Stimulated activated CD4-positive, alpha-beta T cell treated with anti-CD3 and anti-CD28 coated beads, Interleukin-12 subunit alpha, Interleukin-12 subunit beta, amount 100 ng/mL, for 48 hours (primary cell): ENCODE measurements at regions not wholly inside any gene's neighbourhood (a gene's known extent, or its start where the extent isn't known, plus 50 kb on each side); places are given as distances from the start of the nearest gene placed in this dataset.

ENCODE experiments used
- DNase-seq, 3 donors: peaks; one replicate each; pipeline ENCODE4 v3.0.0-alpha.2; 2020; ENCODE audit warnings: low read depth in 2 of 3, low spot score in 1 of 3

DNA sequence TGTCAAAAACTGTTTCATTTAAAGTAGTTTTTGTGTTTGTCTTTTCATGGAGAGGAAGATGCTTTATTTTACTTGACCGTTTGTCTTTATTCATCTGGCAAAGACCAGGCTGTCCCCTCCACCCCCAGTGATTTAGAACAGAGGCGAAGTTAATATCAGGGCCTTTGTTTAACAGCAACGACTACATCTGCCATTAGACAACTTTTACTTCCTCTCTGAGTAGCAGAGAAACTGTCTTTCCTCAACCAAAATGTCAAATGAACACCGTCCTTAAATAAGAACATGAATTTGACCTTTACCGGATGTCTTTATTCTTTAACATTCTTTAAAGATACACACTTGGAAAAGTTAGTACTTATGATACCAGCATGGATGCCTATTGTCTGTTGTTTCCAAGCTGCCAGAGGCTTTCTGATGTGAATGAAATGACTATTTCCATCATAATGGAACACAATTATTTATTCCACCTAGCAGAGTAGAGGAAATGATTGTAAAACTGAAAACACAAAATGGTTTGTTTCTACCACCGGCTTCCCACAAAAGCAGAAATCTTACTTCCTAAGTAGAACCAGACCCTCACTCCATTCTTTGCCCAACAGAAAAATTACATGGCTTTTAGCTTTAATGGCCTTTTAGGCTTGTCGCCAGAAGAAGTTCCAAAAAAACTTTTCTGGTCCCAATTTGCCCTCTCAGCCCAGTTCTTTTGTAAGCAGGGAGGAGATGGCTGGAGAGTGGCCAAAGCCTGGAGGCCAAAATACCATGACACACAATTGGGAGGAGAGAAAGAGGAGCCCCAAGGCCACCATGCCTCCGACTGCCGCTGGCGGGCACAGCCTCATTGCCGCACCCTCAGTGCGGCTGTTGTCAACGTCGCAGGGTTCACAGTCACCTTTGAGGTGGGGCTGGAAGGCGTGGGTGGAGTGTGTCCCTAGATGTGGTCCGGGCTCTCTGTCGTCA is 168.5 kb downstream of the TEX36 start:
- DNase-seq = no peak

DNA sequence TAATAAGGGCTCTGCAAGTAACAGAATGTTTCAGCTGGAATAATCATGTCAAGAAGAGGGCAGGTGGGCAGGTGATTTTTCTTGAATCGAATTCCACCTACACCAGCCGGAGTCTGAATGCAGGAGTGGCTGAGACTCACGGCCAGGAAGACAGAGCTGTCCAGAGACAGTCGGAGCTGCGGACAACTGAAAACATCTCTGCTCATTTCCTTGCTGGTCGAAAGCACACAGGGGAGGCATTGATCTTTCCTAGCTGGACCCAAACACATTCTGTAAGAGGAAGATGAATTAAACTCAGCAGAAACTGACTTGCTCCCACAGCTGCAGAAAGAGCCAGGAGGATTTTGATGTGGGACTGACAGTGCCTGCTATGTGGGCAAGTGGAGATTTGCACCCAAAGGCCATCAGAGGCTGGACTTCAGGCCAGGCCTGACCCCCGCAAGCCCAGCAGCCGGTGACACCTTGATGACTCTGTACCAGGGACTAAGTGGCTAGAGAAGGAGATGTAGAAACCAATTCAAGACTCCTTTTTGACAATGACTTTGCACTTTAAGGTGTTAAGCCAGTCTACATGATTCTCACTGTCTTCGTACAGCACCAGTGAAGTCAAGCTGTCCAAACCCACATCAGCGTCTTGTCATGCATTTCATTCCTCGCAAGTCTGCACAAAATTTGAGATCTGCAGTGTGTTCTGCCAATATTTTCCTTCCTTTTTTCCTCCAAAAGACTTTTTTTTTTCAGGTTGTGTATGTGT is 169.4 kb downstream of the TEX36 start:
- no peak for DNase-seq

DNA sequence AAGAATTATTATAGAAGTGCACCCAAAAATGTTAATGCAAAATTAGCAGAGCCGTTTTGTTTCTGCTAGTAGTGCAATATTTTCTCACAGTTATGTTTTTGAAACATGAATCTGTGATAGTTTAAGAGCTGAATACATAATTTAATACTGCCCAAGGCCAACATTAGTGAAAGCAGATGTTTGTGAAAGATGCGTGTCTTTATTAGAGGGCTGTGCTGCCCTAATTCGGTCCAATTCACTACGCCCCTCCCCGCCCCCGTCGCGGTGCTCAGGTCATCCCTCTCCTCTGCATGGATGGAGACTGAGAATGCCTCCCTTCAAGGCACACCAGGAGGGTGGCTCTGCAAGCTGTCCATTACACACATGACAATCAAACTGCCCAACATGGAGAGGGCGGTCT is 172.0 kb downstream of the TEX36 start:
- no peak for DNase-seq

DNA sequence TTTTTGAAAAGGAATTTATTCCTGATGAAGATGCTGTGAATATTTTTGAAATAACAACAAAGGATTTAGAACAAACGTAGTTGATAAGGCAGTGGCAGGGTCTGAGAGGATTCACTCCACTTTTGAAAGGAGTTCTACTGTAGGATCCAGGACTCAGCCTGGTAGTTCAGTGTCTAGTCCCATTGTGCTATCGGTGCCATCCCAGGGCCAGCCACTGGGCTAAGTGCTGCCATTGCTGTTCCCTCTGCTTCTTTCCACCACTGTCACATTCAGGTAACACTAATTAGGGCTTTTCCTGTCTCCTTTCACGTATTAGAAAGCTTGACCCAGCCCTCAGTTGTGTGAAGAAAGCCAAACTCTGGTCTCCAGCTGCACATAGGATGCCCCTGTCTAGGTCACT is 177.3 kb downstream of the TEX36 start:
- DNase-seq = no peak

DNA sequence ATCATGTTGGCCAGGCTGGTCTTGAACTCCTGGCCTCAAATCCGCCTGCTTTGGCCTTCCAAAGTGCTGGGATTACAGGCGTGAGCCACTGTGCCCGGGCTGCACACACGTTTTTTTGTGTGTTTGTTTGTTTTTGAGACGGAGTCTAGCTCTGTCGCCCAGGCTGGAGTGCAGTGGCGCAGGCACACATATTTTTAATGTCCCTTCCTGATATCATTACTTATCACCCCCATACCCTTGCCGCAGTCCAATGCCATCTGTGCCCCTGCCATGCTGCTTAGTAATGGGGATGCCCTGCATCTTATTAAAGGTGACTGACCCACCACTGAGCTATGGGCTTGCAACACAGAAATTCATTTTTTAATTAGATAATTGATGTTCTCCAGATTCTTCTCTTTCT is 180.7 kb downstream of the TEX36 start:
- no peak for DNase-seq

DNA sequence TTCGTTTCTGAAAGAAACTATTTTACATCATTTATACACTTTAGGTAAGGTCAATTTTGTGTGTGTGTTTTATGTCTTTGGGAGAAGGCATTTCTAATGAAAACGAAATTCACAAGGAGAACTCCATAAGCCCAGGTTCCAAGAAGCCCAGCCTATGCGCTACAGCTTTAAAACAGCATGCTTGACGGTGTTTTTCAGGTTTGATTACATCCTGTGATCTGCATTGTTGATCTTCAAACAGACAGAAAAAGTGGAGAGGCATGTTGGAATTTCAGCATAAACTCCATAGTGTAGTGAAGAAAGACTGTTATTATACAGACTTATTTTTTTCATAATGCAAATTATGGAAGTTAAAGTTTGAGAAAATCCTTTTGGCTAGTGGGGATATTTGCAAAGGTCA is 187.6 kb downstream of the TEX36 start:
- DNase-seq = no peak

DNA sequence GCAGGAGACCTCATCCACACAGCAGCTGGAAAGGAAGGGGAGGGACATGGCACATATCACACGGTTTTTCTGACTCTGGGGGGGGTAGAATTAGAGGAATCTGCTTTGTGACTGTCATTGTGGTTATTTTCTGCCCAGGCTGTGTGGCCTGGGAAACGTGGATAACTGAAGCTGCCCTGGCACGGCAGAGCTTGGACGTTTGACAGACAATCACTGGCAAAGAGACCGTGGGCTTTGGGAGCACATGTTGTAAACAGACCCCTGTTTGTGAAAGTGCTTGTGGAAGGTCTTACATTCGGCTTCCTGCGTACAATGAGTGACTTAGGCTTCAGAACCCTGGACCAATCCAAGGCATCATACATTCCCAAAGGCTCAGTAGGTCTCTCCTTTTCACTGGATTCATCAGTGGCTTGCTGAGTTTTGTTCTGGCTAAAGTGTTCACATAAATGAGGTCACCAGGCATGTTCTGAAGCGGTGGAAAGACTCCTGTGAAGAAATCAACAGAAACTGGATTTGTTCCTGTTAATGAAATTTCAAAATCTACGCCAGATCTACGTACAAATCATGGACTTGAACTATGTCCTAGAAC is 188.2 kb downstream of the TEX36 start:
- DNase-seq = no peak

DNA sequence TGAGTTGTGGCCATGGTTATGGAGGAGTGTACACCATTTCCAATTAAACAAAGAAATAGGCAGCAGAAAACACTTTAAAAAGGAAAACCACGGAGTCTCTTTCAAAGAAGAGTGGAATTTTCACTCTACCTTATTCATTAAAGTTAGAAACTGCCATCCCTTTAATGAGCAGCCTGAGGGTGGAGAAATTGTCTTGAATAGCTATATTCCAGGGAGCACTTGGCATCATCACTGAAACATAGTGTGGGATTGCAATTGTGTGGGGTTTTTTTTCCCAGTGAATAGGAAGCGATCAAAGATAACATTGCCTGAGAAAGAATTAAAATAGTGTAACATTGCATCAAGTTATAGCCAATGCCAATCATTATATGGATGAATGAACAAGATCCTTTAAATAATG is 191.6 kb downstream of the TEX36 start:
- no peak for DNase-seq

DNA sequence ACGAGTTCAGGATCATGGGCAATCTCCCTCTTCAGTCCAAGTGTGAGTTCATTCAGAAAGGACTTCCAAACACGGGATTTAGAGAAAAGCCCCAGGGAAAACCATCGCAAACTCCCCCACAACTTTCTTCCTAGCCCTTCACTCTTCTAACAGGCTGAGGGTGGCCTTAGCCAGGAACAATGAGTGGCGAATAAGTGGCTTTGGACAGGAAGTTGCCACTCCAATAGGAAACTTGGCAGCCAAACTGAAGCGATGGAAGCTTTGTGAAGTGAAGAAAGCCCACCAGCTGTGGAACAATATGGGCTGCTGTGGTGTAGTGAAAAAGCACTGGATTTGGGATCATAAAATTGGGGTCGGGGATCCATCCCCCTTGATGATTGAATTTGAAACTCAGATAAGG is 193.2 kb downstream of the TEX36 start:
- DNase-seq = no peak

DNA sequence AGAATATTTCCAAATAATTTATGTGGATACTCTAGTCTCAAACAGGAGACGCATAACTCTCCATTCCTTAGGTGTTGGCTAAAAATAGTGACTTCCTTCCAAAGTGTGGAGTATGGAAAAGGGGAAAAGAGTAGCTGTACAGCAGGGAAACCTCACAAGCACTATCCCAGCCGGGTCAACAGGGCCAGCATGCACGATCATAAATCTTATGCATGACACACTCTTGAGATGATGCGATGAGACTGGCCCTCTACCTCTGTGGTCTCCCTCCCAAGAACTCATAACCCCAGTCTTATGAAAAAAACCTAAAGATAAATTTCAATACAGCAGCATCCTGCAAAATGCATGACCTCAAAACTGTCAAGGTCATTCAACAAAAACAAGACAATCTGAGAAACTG is 197.3 kb downstream of the TEX36 start:
- no peak for DNase-seq

DNA sequence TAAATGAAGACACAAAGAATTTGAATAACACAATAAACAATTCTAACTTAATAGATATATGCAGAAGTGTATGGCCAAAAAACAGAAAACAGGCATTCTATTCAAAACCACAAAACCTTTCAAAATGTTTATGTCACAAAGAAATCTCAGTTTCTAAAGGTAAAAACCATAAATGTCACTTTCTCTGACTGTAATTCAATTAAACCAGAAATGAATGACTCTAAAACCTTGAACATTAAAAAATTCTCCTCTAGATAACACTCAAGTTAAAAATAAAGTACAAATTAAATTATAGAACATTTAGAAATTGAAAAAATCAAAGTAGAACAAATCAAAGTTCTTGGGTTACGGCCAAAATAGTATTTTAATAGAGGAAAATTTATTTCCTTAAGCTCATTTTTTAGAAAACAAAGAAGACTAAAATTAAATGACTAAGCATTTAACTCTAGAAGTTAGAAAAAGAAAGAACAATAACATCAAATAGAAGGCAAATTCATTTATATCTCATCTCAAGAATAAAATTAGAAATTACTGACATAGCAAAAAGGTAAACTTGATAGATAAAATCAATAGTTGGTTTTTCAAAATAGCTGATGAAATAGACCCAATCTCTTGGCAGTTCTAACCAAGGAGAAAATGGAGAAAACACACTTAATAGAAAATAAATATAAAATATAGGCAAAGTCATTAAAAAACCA is 198.8 kb downstream of the TEX36 start:
- no peak for DNase-seq

DNA sequence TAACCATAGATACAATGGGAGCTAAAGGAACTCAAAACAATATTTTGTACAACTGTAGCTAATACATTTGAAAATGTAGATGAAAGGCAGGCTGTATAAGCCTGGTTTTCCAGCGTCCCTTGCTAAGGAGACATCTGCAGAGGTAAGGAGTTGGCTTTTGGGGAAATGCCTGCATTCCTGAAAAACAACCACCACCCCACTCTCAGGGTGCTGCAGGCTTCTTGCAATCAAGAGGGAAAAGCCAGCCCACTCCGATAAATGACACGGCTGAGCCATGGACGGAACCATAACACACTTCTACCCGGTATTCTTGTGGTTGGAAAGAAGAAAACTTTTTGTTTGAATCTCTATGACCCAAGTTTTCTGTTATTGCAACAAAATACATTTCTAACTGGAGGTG is 200.3 kb downstream of the TEX36 start:
- DNase-seq = no peak

DNA sequence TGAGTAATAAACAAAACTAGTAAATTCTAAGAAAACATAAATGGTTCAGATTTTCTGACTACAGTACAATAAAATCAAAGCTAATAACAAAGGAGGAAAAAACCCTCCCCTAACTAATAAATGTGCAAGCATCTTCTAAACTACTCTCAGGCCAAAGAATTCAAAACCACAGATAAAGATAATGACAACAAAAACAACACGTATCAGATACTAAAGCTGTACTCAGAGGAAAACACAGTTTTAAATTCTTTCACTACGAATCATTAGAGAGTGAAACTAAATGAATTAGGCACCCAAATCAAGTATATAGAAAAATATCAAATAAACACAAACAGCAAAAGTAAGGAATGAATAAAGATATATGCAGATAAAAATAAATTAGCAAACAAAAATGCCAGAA is 200.9 kb downstream of the TEX36 start:
- no peak for DNase-seq

DNA sequence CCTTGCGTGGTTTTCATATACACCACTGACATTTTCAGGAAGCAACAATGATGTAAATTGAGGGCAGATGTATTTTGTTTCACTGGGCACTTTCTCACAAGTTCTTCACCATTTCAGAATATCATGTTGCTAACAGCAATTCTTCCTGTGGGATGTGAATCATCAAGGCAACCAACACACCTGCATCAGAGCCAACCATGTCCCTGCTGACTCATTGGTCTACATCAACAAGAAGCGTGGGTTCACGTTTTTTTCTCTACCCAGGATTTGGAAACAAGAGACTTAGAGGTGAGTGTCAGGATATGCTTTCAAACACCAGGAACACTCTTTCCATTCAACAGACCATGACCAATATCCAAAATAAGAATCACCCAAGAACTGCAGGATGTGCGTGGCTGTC is 203.9 kb downstream of the TEX36 start:
- no peak for DNase-seq

DNA sequence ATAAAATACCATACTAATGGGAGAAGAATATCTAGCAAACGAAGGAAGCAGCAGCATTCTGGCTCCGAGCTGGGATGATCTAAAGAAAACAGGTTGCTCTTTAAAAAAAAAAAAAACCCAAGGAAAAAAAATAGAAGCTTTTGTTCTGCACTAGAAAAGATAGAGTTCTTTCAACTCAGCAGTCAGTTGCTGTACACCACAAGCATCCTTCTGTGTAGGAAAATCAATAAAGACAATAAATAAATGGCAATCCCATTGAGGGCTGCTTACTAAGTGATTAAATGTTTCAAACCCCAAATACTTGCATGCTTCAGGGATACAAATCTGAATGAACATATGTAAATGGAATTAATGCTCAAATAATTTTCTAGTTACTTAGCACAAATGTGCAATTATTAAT is 207.1 kb downstream of the TEX36 start:
- no peak for DNase-seq

DNA sequence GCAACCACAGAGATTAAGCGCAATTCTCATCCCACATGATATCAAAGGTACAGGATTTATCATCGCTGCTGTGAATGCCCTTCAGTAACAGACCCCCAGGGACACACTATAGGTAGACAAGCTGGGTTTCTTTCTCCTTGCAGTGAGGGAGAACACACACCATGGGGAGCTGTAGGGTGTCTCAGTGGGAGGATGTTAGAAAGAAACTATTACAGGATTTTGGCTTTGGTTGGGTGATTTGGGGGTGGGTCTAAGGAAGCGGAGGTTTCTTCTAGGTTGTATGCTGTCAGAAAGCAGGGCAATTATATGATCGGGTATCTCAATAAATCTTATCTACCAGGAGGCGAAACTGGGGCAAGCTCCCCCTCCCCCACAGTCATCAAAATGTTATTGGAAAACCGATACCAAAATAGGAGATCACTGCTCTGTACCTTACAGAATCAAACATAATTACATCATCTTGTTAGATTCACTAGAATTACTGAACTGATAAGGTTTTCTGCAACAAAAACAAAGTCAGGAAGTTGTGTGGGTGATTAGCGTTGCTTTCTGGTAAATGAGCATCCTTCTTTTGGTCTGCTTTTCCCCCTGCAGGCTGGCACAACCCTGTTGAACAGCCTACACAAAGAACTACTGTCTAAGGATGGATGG is 209.7 kb downstream of the TEX36 start:
- DNase-seq = no peak

DNA sequence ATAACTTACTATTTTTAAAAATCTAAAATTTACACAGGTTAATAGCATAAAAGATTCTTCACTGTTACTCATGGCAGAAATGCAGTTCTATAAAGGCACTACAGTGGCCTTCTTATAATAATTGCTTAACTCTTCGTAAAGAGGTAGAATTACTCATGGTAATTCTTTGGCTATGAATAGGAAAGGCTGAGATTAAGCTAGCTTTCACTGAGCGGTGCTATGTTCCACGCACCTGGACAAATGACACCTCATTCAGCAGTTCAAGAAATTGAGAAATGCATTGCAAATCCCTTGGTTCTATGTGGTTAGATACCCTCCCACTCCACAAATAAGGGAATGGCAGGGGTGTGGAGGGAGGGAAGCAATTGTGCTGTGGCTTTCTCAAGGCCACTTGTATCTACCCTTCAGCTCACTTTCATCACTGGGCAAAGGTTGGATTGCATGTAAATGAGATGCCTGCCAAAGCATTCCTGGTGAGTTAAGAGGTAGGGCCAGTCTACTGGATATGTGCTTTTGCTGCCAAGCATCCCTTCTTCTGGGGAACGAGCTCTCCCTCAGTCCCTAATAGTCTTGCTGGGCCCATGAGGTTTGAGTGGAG is 210.9 kb downstream of the TEX36 start:
- no peak for DNase-seq

DNA sequence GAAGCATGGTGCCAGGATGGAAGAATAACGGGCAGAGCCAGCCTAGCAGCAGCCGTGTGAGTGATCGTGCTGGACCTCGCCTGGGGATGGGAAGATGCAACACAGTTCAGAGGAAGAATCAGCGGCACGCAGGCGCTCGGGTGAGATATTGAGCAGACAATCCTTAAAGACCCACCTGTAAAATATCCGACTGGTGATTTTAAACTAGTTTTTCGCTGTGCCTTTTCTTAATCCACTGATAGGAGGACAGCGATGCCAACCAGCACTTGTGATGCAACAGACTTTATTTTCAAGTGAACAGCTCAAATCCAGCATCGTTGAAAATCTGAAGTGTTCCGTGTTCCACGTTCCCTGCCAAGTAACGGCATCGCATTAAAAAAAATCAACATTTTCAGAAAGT is 214.7 kb downstream of the TEX36 start:
- no peak for DNase-seq

DNA sequence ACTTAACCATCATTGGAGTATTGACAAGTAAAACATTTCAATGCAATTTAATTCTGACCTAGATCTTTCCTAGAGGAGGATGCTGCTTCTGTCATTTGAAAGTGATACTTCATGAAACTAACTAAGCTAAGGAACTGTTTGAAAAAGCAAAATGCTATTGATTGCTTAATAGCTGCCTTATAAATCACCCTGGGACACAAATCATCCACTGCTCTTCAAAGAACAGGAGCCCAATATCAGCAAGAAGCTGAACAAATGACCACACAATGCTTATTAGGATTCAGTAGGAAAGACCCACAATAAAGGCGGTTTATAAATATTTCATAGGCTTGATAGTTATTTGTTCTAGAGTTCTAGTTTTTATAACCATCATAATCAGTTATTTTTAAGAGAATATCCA is 216.3 kb downstream of the TEX36 start:
- no peak for DNase-seq

DNA sequence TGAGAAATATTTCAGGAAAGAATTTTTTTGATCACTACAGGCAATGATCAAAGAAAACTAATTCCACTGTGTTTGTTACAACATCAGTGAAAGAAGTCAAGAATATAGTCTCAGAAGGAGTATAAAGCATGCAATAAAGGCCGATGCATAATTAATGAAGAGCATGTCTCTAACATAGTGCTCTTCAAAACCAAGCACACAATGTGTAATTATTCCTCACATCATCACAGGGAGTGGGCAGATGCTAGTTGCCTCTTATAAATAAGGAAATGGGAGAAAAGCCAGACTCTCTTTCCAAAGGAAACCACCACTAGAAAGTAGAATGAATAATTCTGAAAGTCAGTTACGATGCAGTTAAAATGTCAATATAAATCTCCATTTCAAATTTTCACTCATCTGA is 220.1 kb downstream of the TEX36 start:
- DNase-seq = no peak

DNA sequence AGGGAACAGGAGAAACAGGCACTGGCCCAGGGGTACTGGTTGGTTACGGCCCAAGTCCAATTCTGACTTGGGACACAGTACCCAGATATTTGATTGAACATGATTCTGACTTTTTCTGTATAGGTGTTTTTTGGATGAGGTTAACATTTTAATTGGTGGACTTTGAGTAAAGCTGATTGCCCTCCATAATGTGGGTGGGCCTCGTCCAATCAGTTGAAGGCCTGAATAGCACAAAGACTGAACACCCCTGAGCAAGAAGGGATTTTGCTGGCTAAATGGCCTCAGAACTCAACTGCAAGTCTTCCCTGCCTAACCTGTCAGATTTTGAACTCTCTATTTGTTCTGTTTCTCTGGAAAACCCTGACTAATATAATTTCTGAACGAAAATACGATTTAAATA is 222.6 kb downstream of the TEX36 start:
- DNase-seq = no peak
